ENCODE measurements at regions not wholly inside any gene's neighbourhood (a gene's known extent, or its start where the extent isn't known, plus 50 kb on each side); places are given as distances from the start of the nearest gene placed in this dataset.

- no peak for TF ChIP-seq CTCF (IDR thresholded peaks at IDR 0.05; ENCODE audit: borderline replicate concordance, extremely low read depth, insufficient read depth)
- Histone ChIP-seq H3K27me3 (ENCODE audit: control insufficient read depth, insufficient read depth, low read length) (no peaks in the 10 kb centered on the region), H3K27ac (ENCODE audit: low read depth in 2 of 2, low read length in 2 of 2) (no peak overlapping the region), H3K9ac (ENCODE audit: low read length in 3 of 3) (no peak overlapping the region), H3K4me3 (ENCODE audit: low read length in 3 of 3) (no peak overlapping the region), H3K4me1 (ENCODE audit: control insufficient read depth in 2 of 3, insufficient read depth in 2 of 3, low read depth in 1 of 3, low read length in 3 of 3) (no peaks in the 10 kb centered on the region), H3K9me3 (ENCODE audit: control insufficient read depth in 2 of 3, insufficient read depth in 1 of 3, low read length in 3 of 3) (no peaks in the 10 kb centered on the region), H3K36me3 (ENCODE audit: control insufficient read depth in 2 of 3, insufficient read depth in 3 of 3, low read length in 3 of 3) (no peaks in the 10 kb centered on the region)
- intact Hi-C loops (cut with DNase I): no loop called here
- no peak for DNase-seq
- FAIRE-seq: no peak
These were observed 328.4 kb upstream of the DDX18 start for GRCh38 chr2:117486081-117486480.

GRCh38 chr2:117492209-117492851 is 322.2 kb upstream of the DDX18 start:
- DNase-seq (no peak), FAIRE-seq (no peak)
- no peak for TF ChIP-seq CTCF (IDR thresholded peaks at IDR 0.05; ENCODE audit: borderline replicate concordance, extremely low read depth, insufficient read depth)
- no peaks in the 10 kb centered on the region for H3K27me3 ChIP-seq (ENCODE audit: control insufficient read depth, insufficient read depth, low read length)
- H3K36me3 ChIP-seq (ENCODE audit: control insufficient read depth in 2 of 3, insufficient read depth in 3 of 3, low read length in 3 of 3): no peaks in the 10 kb centered on the region
- H3K9ac ChIP-seq (ENCODE audit: low read length in 3 of 3): no peak overlapping the region
- intact Hi-C loops (cut with DNase I): no loop called here
- H3K4me3 ChIP-seq (ENCODE audit: low read length in 3 of 3): no peak overlapping the region
- no peak overlapping the region for H3K27ac ChIP-seq (ENCODE audit: low read depth in 2 of 2, low read length in 2 of 2)
- no peaks in the 10 kb centered on the region for H3K4me1 ChIP-seq (ENCODE audit: control insufficient read depth in 2 of 3, insufficient read depth in 2 of 3, low read depth in 1 of 3, low read length in 3 of 3)
- H3K9me3 ChIP-seq (ENCODE audit: control insufficient read depth in 2 of 3, insufficient read depth in 1 of 3, low read length in 3 of 3): no peaks in the 10 kb centered on the region

- Histone ChIP-seq H3K27ac (ENCODE audit: low read depth in 2 of 2, low read length in 2 of 2) (no peak overlapping the region), H3K4me3 (ENCODE audit: low read length in 3 of 3) (no peak overlapping the region), H3K36me3 (ENCODE audit: control insufficient read depth in 2 of 3, insufficient read depth in 3 of 3, low read length in 3 of 3) (no peaks in the 10 kb centered on the region), H3K9ac (ENCODE audit: low read length in 3 of 3) (no peak overlapping the region), H3K27me3 (ENCODE audit: control insufficient read depth, insufficient read depth, low read length) (no peaks in the 10 kb centered on the region), H3K4me1 (ENCODE audit: control insufficient read depth in 2 of 3, insufficient read depth in 2 of 3, low read depth in 1 of 3, low read length in 3 of 3) (no peaks in the 10 kb centered on the region), H3K9me3 (ENCODE audit: control insufficient read depth in 2 of 3, insufficient read depth in 1 of 3, low read length in 3 of 3) (no peaks in the 10 kb centered on the region)
- TF ChIP-seq CTCF (IDR thresholded peaks at IDR 0.05; ENCODE audit: borderline replicate concordance, extremely low read depth, insufficient read depth): no peak
- DNase-seq (no peak), FAIRE-seq (no peak)
- intact Hi-C loops (cut with DNase I): no loop called here
These were observed 313.8 kb upstream of the DDX18 start for GRCh38 chr2:117500721-117501120.

- TF ChIP-seq CTCF (IDR thresholded peaks at IDR 0.05; ENCODE audit: borderline replicate concordance, extremely low read depth, insufficient read depth): no peak
- intact Hi-C loops (cut with DNase I): no loop called here
- Histone ChIP-seq H3K27me3 (ENCODE audit: control insufficient read depth, insufficient read depth, low read length) (no peaks in the 10 kb centered on the region), H3K4me3 (ENCODE audit: low read length in 3 of 3) (no peak overlapping the region), H3K4me1 (ENCODE audit: control insufficient read depth in 2 of 3, insufficient read depth in 2 of 3, low read depth in 1 of 3, low read length in 3 of 3) (no peaks in the 10 kb centered on the region), H3K9ac (ENCODE audit: low read length in 3 of 3) (no peak overlapping the region), H3K9me3 (ENCODE audit: control insufficient read depth in 2 of 3, insufficient read depth in 1 of 3, low read length in 3 of 3) (no peaks in the 10 kb centered on the region), H3K36me3 (ENCODE audit: control insufficient read depth in 2 of 3, insufficient read depth in 3 of 3, low read length in 3 of 3) (no peaks in the 10 kb centered on the region), H3K27ac (ENCODE audit: low read depth in 2 of 2, low read length in 2 of 2) (no peak overlapping the region)
- no peak for DNase-seq
- no peak for FAIRE-seq
These were observed 312.4 kb upstream of the DDX18 start for GRCh38 chr2:117502121-117502520.

All from kidney (tissue), 13 donors.